ENCODE measurements at regions not wholly inside any gene's neighbourhood (a gene's known extent, or its start where the extent isn't known, plus 50 kb on each side); places are given as distances from the start of the nearest gene placed in this dataset.

GRCh38 chr12:94762259-94762942 lies 112.0 kb upstream of the TMCC3 start:
- no peaks in the 10 kb centered on the region for H3K36me3 ChIP-seq (ENCODE audit: insufficient read depth, low read length)
- H3K27ac ChIP-seq (ENCODE audit: low read depth, low read length), result no peak overlapping the region
- no peak overlapping the region for H3K9ac ChIP-seq (ENCODE audit: low read length)
- H3K9me3 ChIP-seq (ENCODE audit: low read length), result no peaks in the 10 kb centered on the region
- H3K4me1 ChIP-seq (ENCODE audit: insufficient read depth, low read length), result no peaks in the 10 kb centered on the region
- no peak overlapping the region for H3K4me3 ChIP-seq (ENCODE audit: low read depth in 1 of 2, low read length in 2 of 2)
- no peaks in the 10 kb centered on the region for H3K27me3 ChIP-seq (ENCODE audit: control insufficient read depth in 1 of 2, insufficient read depth in 2 of 2, low read length in 2 of 2)

DNA sequence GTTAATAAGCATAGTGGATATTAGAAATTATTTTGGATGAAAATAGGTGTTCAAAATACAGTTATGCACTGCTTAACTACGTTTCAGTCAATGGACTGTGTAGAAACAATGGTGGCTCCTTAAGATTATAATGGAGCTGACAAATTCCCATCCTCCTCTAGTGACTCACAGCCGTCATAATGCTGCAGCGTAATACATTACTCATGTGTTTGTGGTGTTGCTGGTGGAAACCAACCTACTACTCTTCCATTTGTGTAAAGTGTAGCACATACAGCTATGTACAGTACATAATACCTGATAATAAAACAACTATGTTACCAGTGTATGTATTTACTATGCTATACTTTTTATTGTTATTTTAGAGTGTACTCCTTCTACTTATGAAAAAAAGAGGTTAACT lies 111.2 kb upstream of the TMCC3 start:
- no peaks in the 10 kb centered on the region for H3K9me3 ChIP-seq (ENCODE audit: low read length)
- no peak overlapping the region for H3K4me3 ChIP-seq (ENCODE audit: low read depth in 1 of 2, low read length in 2 of 2)
- H3K4me1 ChIP-seq (ENCODE audit: insufficient read depth, low read length), result no peaks in the 10 kb centered on the region
- no peak overlapping the region for H3K9ac ChIP-seq (ENCODE audit: low read length)
- no peaks in the 10 kb centered on the region for H3K36me3 ChIP-seq (ENCODE audit: insufficient read depth, low read length)
- no peak overlapping the region for H3K27ac ChIP-seq (ENCODE audit: low read depth, low read length)
- H3K27me3 ChIP-seq (ENCODE audit: control insufficient read depth in 1 of 2, insufficient read depth in 2 of 2, low read length in 2 of 2), result no peaks in the 10 kb centered on the region

DNA sequence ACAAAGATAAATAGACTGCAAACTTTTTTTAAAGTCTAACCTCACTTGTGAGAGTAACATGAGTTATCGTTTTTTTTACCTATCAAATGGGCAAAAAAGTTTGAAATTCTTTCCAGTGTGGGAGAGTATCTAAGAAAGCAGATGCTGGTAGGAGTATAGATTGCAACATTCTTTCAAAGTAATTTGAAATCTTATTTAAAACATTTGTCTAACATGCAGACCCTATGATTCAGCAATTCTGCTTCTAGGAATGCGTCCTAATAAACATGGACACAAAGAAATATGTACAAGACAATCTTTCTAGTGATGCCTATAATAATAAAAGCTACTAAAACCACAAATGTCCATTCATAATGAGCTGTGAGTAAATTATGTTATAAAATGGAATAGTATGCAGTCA lies 110.4 kb upstream of the TMCC3 start:
- Histone ChIP-seq H3K27me3 (ENCODE audit: control insufficient read depth in 1 of 2, insufficient read depth in 2 of 2, low read length in 2 of 2) (no peaks in the 10 kb centered on the region), H3K9me3 (ENCODE audit: low read length) (no peaks in the 10 kb centered on the region), H3K27ac (ENCODE audit: low read depth, low read length) (no peak overlapping the region), H3K4me3 (ENCODE audit: low read depth in 1 of 2, low read length in 2 of 2) (no peak overlapping the region), H3K36me3 (ENCODE audit: insufficient read depth, low read length) (no peaks in the 10 kb centered on the region), H3K4me1 (ENCODE audit: insufficient read depth, low read length) (no peaks in the 10 kb centered on the region), H3K9ac (ENCODE audit: low read length) (no peak overlapping the region)

DNA sequence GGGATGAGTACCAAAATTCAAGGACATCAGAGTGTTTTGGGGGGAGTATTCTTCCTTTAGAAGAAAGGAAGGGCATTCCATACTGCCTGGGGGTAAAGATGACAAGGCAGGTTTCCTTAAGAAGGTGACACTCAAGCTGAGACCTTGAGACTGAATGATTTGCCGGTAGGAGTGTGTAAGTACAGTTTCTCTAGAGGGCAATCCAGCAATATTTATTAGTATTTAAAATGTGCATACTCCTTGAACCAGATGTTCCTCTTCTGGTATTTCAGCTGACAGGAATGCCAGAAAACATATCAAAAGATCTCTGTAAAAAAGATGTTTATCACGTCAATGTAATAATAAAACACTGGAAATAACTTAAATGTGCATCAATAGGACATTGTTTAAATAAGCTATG lies 106.4 kb upstream of the TMCC3 start:
- Histone ChIP-seq H3K4me1 (ENCODE audit: insufficient read depth, low read length) (no peaks in the 10 kb centered on the region), H3K27ac (ENCODE audit: low read depth, low read length) (no peak overlapping the region), H3K9ac (ENCODE audit: low read length) (no peak overlapping the region), H3K36me3 (ENCODE audit: insufficient read depth, low read length) (no peaks in the 10 kb centered on the region), H3K4me3 (ENCODE audit: low read depth in 1 of 2, low read length in 2 of 2) (no peak overlapping the region), H3K9me3 (ENCODE audit: low read length) (no peaks in the 10 kb centered on the region), H3K27me3 (ENCODE audit: control insufficient read depth in 1 of 2, insufficient read depth in 2 of 2, low read length in 2 of 2) (no peaks in the 10 kb centered on the region)

DNA sequence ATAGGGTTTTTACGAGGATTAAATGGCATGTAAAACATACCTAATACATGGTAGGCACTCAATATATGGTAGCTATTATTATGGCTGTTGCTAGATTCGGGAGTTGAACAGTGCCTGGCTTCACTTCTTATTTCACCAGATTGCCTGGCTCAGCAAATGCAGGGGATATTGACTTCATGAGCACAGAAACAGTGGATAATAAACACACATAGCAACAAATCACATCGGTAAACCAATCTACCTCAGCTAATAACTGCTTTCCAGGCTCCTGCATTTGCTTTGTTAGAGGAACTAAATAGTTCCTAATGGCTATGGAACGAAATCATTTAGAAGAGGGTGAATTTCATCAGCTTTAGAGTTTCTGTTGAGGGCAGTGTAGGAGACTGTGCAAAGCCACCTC lies 105.2 kb upstream of the TMCC3 start:
- H3K4me1 ChIP-seq (ENCODE audit: insufficient read depth, low read length), result no peaks in the 10 kb centered on the region

DNA sequence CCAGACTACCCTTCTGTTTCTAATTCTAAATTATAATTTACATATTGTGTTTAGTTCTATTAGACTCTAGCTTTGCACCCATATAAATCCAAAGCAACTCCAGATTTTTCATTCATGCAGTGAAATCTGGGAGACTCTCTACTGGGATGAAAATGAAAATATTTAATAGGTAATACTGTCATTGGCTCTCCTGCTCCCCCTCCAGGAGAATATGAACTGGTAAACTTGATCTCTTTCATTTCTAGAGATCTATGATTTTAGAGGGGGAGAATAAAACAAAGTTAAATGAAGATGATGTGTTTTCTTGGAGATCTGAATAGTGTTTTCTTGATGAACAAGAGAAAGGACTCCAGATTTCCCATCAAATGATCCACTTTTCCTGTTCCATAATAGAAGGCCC lies 104.3 kb upstream of the TMCC3 start:
- no peaks in the 10 kb centered on the region for H3K4me1 ChIP-seq (ENCODE audit: insufficient read depth, low read length)
- H3K9ac ChIP-seq (ENCODE audit: low read length), result no peak overlapping the region
- no peaks in the 10 kb centered on the region for H3K9me3 ChIP-seq (ENCODE audit: low read length)
- no peak overlapping the region for H3K27ac ChIP-seq (ENCODE audit: low read depth, low read length)
- H3K36me3 ChIP-seq (ENCODE audit: insufficient read depth, low read length), result no peaks in the 10 kb centered on the region
- no peaks in the 10 kb centered on the region for H3K27me3 ChIP-seq (ENCODE audit: control insufficient read depth in 1 of 2, insufficient read depth in 2 of 2, low read length in 2 of 2)
- no peak overlapping the region for H3K4me3 ChIP-seq (ENCODE audit: low read depth in 1 of 2, low read length in 2 of 2)

More for the DNA sequence above, 105.2 kb upstream of the TMCC3 start:
- Histone ChIP-seq H3K9ac (ENCODE audit: low read length) (no peak overlapping the region), H3K4me3 (ENCODE audit: low read depth in 1 of 2, low read length in 2 of 2) (no peak overlapping the region), H3K36me3 (ENCODE audit: insufficient read depth, low read length) (no peaks in the 10 kb centered on the region), H3K27me3 (ENCODE audit: control insufficient read depth in 1 of 2, insufficient read depth in 2 of 2, low read length in 2 of 2) (no peaks in the 10 kb centered on the region), H3K9me3 (ENCODE audit: low read length) (no peaks in the 10 kb centered on the region), H3K27ac (ENCODE audit: low read depth, low read length) (no peak overlapping the region)

DNA sequence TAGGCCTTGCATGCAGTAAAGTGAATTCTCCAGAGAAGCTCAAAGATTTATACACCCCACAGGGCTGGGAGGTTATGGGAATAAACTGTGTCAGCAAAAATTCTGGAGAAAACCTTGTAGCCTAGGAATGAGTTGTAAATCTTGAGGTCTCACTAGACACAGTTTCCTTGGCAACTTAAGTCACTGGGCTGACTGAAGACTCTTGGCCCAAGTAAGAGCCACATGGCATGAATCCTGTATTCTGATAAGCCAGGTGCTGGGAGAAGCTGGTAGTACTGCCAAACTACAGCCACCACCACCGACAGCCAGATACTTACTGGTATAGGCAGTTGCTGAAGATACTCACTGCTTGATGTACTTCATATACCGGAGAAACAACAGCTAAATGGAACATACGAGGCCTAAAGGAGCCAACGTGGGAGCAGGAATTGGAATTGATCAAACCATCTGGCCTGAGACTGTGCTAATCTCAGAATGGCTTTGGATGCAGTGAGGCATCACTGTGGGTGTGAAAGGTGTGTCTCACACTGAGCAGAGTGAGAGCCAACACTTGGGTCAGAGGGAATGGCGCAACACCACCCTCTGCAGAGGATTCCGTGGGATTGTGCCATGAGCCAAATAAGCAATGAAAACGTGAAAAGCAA lies 102.8 kb upstream of the TMCC3 start:
- Histone ChIP-seq H3K9ac (ENCODE audit: low read length) (no peak overlapping the region), H3K27ac (ENCODE audit: low read depth, low read length) (no peak overlapping the region), H3K4me3 (ENCODE audit: low read depth in 1 of 2, low read length in 2 of 2) (no peak overlapping the region), H3K27me3 (ENCODE audit: control insufficient read depth in 1 of 2, insufficient read depth in 2 of 2, low read length in 2 of 2) (no peaks in the 10 kb centered on the region), H3K9me3 (ENCODE audit: low read length) (no peaks in the 10 kb centered on the region), H3K36me3 (ENCODE audit: insufficient read depth, low read length) (no peaks in the 10 kb centered on the region), H3K4me1 (ENCODE audit: insufficient read depth, low read length) (no peaks in the 10 kb centered on the region)

GRCh38 chr12:94750864-94751263 lies 100.5 kb upstream of the TMCC3 start:
- H3K9ac ChIP-seq (ENCODE audit: low read length), result no peak overlapping the region
- no peaks in the 10 kb centered on the region for H3K36me3 ChIP-seq (ENCODE audit: insufficient read depth, low read length)
- no peaks in the 10 kb centered on the region for H3K4me1 ChIP-seq (ENCODE audit: insufficient read depth, low read length)
- no peak overlapping the region for H3K4me3 ChIP-seq (ENCODE audit: low read depth in 1 of 2, low read length in 2 of 2)
- H3K9me3 ChIP-seq (ENCODE audit: low read length), result no peaks in the 10 kb centered on the region
- no peaks in the 10 kb centered on the region for H3K27me3 ChIP-seq (ENCODE audit: control insufficient read depth in 1 of 2, insufficient read depth in 2 of 2, low read length in 2 of 2)
- no peak overlapping the region for H3K27ac ChIP-seq (ENCODE audit: low read depth, low read length)

- Histone ChIP-seq H3K9me3 (ENCODE audit: low read length) (no peaks in the 10 kb centered on the region), H3K36me3 (ENCODE audit: insufficient read depth, low read length) (no peaks in the 10 kb centered on the region), H3K27ac (ENCODE audit: low read depth, low read length) (no peak overlapping the region), H3K9ac (ENCODE audit: low read length) (no peak overlapping the region), H3K4me3 (ENCODE audit: low read depth in 1 of 2, low read length in 2 of 2) (no peak overlapping the region), H3K4me1 (ENCODE audit: insufficient read depth, low read length) (no peaks in the 10 kb centered on the region), H3K27me3 (ENCODE audit: control insufficient read depth in 1 of 2, insufficient read depth in 2 of 2, low read length in 2 of 2) (no peaks in the 10 kb centered on the region)
Observed at GRCh38 chr12:94749890-94750289, 99.5 kb upstream of the TMCC3 start.

- Histone ChIP-seq H3K27ac (ENCODE audit: low read depth, low read length) (no peak overlapping the region), H3K9me3 (ENCODE audit: low read length) (no peaks in the 10 kb centered on the region), H3K36me3 (ENCODE audit: insufficient read depth, low read length) (no peaks in the 10 kb centered on the region)
Observed at GRCh38 chr12:94749455-94749854, 99.1 kb upstream of the TMCC3 start.

GRCh38 chr12:94748726-94749421 lies 98.5 kb upstream of the TMCC3 start:
- H3K4me3 ChIP-seq (ENCODE audit: low read depth in 1 of 2, low read length in 2 of 2), result no peak overlapping the region
- H3K9me3 ChIP-seq (ENCODE audit: low read length), result no peaks in the 10 kb centered on the region
- H3K36me3 ChIP-seq (ENCODE audit: insufficient read depth, low read length), result no peaks in the 10 kb centered on the region
- no peak overlapping the region for H3K9ac ChIP-seq (ENCODE audit: low read length)
- H3K27me3 ChIP-seq (ENCODE audit: control insufficient read depth in 1 of 2, insufficient read depth in 2 of 2, low read length in 2 of 2), result no peaks in the 10 kb centered on the region
- H3K27ac ChIP-seq (ENCODE audit: low read depth, low read length), result no peak overlapping the region
- no peaks in the 10 kb centered on the region for H3K4me1 ChIP-seq (ENCODE audit: insufficient read depth, low read length)

More at GRCh38 chr12:94749455-94749854, 99.1 kb upstream of the TMCC3 start:
- H3K4me3 ChIP-seq (ENCODE audit: low read depth in 1 of 2, low read length in 2 of 2), result no peak overlapping the region
- no peak overlapping the region for H3K9ac ChIP-seq (ENCODE audit: low read length)
- H3K4me1 ChIP-seq (ENCODE audit: insufficient read depth, low read length), result no peaks in the 10 kb centered on the region
- no peaks in the 10 kb centered on the region for H3K27me3 ChIP-seq (ENCODE audit: control insufficient read depth in 1 of 2, insufficient read depth in 2 of 2, low read length in 2 of 2)
